Astrocyte of the cerebellum (primary cell): ENCODE measurements at regions not wholly inside any gene's neighbourhood (a gene's known extent, or its start where the extent isn't known, plus 50 kb on each side); places are given as distances from the start of the nearest gene placed in this dataset.
A peak's percentile ranks its signal among the peaks of the same experiment; 100 is the strongest.

Experiments used
- DNase-seq: peaks from one replicate; pipeline ENCODE4 v3.0.0-alpha.2; 2011; ENCODE audit warnings: low read depth
- H3K4me3 ChIP-seq: 2 replicates; pipeline ENCODE4 v1.5.1; 2011; ENCODE audit warnings: mild to moderate bottlenecking, low read depth, low read length, moderate library complexity
- in situ Hi-C: cut with HindIII; loops from 2 replicates; pipeline ENCODE4 v1.10.0; 2017; ENCODE audit warnings: low sequenced_read_pairs
- TF ChIP-seq, protein P1 (sequence below): IDR thresholded peaks from 2 replicates; pipeline ENCODE4 v1.5.1; 2012; ENCODE audit warnings: low read length, low read depth, moderate library complexity, mild to moderate bottlenecking; ENCODE audit errors: missing control alignments

GRCh38 chr22:27086080-27087044, 429.0 kb downstream of the MIAT start:
- no peak for DNase-seq
- TF ChIP-seq, protein P1, sequence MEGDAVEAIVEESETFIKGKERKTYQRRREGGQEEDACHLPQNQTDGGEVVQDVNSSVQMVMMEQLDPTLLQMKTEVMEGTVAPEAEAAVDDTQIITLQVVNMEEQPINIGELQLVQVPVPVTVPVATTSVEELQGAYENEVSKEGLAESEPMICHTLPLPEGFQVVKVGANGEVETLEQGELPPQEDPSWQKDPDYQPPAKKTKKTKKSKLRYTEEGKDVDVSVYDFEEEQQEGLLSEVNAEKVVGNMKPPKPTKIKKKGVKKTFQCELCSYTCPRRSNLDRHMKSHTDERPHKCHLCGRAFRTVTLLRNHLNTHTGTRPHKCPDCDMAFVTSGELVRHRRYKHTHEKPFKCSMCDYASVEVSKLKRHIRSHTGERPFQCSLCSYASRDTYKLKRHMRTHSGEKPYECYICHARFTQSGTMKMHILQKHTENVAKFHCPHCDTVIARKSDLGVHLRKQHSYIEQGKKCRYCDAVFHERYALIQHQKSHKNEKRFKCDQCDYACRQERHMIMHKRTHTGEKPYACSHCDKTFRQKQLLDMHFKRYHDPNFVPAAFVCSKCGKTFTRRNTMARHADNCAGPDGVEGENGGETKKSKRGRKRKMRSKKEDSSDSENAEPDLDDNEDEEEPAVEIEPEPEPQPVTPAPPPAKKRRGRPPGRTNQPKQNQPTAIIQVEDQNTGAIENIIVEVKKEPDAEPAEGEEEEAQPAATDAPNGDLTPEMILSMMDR: no peak
- in situ Hi-C loops: no loop called here
- no peak overlapping the region for H3K4me3 ChIP-seq

DNA sequence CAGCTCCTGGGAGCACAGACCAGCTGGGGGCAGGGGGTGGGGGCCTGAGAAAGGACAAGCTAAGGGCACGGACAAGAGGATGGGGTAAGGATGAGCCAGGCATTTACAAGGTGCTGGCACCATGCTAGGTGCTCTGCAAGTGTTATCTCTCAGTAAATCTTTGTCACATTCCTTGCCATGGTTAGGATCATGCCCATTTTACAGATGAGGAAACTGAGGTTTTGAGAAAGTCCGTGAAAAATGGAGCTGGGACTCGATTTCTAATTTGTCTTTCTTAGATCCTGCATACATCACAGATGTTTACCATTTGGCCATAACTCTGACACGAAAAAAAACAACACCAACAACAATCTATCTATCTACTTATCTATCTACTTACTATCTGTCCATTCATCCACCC, 429.7 kb downstream of the MIAT start:
- no peak overlapping the region for H3K4me3 ChIP-seq
- DNase-seq: no peak
- in situ Hi-C loops: no loop called here
- TF ChIP-seq, protein P1: no peak

GRCh38 chr22:27088026-27088425, 430.6 kb downstream of the MIAT start:
- in situ Hi-C loops: no loop called here
- TF ChIP-seq, protein P1: no peak
- DNase-seq: peak; percentile 74
- H3K4me3 ChIP-seq: no peak overlapping the region

DNA sequence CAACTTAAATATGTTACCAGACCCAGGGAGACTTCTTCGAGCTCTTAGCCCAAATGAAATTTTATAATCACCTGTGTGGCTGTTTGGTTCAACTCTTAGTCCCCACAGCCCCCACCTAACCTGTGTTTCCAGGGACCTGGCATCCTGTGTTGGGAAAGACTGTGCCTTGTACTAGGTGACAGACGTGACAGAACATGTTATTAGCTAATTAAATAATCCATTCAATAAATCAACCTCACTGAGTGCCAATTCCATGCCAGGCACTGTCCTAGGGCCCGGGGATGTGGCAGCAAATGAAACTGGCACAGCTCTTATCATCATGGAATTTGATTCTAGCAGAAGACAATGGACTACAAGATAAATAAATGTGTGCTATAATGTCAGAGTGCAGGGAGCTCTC, 431.9 kb downstream of the MIAT start:
- TF ChIP-seq, protein P1: no peak
- in situ Hi-C loops: no loop called here

DNA sequence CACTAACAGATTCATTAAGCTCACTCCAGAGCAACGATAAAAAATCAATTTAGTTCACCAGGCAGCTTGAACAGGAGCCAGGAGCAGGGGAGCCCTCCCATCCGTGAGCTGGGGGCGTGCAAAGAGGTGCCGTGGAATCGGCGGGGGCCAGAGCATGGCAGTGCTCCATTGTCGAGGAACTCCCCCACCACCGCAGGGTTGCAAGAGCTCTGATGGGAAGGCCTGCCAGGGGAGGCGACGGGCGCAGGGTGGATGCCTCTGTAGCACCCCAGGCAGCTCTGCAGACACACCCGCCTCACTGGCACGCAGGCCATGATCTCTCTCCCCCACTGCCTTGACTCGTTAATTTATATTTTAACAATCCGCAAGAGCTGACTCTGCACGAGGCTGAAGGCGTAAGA, 433.2 kb downstream of the MIAT start:
- TF ChIP-seq, protein P1: no peak
- H3K4me3 ChIP-seq: no peak overlapping the region
- in situ Hi-C loops: no loop called here
- DNase-seq: no peak

More for the DNA sequence above, 431.9 kb downstream of the MIAT start:
- DNase-seq: no peak
- H3K4me3 ChIP-seq: no peak overlapping the region

DNA sequence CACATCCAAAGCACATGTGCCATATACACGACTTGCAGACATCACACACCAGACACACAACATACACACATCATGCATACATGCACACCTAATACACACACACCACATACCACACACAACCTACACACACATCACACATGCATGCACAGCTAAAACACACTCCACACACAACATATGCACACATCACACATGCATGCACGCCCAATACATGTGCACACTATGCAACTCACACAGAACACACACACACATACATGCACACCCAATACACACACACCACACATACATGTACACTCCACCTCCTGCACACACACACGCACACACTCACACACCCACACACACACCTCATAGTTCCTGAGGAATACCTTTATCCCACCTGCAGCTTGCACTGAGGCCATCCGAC, 436.0 kb downstream of the MIAT start:
- TF ChIP-seq, protein P1: no peak
- H3K4me3 ChIP-seq: no peak overlapping the region
- DNase-seq: no peak
- in situ Hi-C loops: no loop called here
